ENCODE measurements at regions not wholly inside any gene's neighbourhood (a gene's known extent, or its start where the extent isn't known, plus 50 kb on each side); places are given as distances from the start of the nearest gene placed in this dataset.

DNA sequence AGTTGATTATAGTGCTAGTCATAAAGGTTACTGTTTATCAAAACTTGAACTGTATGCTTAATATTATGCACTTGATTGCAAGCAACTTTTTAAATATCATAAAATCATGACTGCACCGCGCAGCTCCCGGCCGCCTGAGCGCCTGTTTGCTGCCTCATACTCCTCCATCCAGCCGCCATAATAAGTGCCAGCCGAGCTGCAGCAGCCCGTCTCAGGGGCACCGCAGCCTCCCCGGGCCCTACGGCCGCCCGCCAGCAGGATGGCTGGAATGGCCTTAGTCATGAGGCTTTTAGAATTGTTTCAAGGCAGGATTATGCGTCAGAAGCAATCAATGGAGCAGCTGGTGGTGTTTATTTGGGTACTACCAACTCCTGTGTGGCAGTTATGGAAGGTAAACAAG, 337.2 kb downstream of the PAX3 start:
- DNase-seq (ENCODE audit: extremely low read depth in 1 of 4, low spot score in 3 of 4) = no peak
- no peak for FAIRE-seq
- Histone ChIP-seq H3K79me2 (ENCODE audit: control insufficient read depth, insufficient read depth, low read length) (no peaks in the 10 kb centered on the region), H3K4me1 (replicated peaks in 1 of 2; ENCODE audit: control insufficient read depth in 2 of 2, insufficient read depth in 2 of 2, low read length in 2 of 2) (no peaks in the 10 kb centered on the region), H3K9ac (ENCODE audit: insufficient read depth in 1 of 2, low read depth in 2 of 2, low read length in 2 of 2) (no peak overlapping the region), H2AFZ (ENCODE audit: low read depth, low read length) (no peak overlapping the region), H3K9me3 (replicated peaks; ENCODE audit: control insufficient read depth, insufficient read depth, low read depth, low read length) (no peaks in the 10 kb centered on the region), H3K4me2 (ENCODE audit: insufficient read depth, low read length) (no peak overlapping the region), H3K27me3 (ENCODE audit: control insufficient read depth in 2 of 2, insufficient read depth in 2 of 2, low read length in 2 of 2) (no peaks in the 10 kb centered on the region), H3K27ac (ENCODE audit: extremely low read depth, low read depth, low read length) (no peak overlapping the region), H4K20me1 (replicated peaks; ENCODE audit: control insufficient read depth, insufficient read depth, low read length) (no peaks in the 10 kb centered on the region), H3K36me3 (ENCODE audit: control insufficient read depth, insufficient read depth, low read length) (no peaks in the 10 kb centered on the region), H3K9me1 (ENCODE audit: control insufficient read depth, insufficient read depth, low read length) (no peaks in the 10 kb centered on the region), H3K4me3 (no peak overlapping the region)
- no peak for ATAC-seq
- WGBS (ENCODE audit: insufficient coverage, low coverage, missing lambda C conversion rate) = 0% methylated on average over 12 of the region's 14 CpGs
- in situ Hi-C loops (cut with MboI) (no loop called here), intact Hi-C loops (cut with micrococcal nuclease) (no loop called here)
- TF ChIP-seq, protein P1, sequence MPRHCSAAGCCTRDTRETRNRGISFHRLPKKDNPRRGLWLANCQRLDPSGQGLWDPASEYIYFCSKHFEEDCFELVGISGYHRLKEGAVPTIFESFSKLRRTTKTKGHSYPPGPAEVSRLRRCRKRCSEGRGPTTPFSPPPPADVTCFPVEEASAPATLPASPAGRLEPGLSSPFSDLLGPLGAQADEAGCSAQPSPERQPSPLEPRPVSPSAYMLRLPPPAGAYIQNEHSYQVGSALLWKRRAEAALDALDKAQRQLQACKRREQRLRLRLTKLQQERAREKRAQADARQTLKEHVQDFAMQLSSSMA (CRISPR knock-in tag; IDR thresholded peaks at IDR 0.05) = no peak
- TF ChIP-seq NFE2 (IDR thresholded peaks at IDR 0.05; ENCODE audit: low read depth) = no peak
- TF ChIP-seq, protein P2, sequence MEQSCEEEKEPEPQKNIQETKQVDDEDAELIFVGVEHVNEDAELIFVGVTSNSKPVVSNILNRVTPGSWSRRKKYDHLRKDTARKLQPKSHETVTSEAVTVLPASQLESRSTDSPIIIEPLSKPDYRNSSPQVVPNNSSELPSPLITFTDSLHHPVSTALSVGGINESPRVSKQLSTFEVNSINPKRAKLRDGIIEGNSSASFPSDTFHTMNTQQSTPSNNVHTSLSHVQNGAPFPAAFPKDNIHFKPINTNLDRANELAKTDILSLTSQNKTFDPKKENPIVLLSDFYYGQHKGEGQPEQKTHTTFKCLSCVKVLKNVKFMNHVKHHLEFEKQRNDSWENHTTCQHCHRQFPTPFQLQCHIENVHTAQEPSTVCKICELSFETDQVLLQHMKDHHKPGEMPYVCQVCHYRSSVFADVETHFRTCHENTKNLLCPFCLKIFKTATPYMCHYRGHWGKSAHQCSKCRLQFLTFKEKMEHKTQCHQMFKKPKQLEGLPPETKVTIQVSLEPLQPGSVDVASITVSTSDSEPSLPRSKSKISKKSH (CRISPR knock-in tag; IDR thresholded peaks at IDR 0.05) = no peak
- TF ChIP-seq PHF20 (IDR thresholded peaks at IDR 0.05; ENCODE audit: partially characterized antibody) = no peak
- TF ChIP-seq, protein P3, sequence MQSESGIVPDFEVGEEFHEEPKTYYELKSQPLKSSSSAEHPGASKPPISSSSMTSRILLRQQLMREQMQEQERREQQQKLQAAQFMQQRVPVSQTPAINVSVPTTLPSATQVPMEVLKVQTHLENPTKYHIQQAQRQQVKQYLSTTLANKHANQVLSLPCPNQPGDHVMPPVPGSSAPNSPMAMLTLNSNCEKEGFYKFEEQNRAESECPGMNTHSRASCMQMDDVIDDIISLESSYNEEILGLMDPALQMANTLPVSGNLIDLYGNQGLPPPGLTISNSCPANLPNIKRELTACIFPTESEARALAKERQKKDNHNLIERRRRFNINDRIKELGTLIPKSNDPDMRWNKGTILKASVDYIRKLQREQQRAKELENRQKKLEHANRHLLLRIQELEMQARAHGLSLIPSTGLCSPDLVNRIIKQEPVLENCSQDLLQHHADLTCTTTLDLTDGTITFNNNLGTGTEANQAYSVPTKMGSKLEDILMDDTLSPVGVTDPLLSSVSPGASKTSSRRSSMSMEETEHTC (IDR thresholded peaks at IDR 0.05) = no peak
- TF ChIP-seq, protein P4, sequence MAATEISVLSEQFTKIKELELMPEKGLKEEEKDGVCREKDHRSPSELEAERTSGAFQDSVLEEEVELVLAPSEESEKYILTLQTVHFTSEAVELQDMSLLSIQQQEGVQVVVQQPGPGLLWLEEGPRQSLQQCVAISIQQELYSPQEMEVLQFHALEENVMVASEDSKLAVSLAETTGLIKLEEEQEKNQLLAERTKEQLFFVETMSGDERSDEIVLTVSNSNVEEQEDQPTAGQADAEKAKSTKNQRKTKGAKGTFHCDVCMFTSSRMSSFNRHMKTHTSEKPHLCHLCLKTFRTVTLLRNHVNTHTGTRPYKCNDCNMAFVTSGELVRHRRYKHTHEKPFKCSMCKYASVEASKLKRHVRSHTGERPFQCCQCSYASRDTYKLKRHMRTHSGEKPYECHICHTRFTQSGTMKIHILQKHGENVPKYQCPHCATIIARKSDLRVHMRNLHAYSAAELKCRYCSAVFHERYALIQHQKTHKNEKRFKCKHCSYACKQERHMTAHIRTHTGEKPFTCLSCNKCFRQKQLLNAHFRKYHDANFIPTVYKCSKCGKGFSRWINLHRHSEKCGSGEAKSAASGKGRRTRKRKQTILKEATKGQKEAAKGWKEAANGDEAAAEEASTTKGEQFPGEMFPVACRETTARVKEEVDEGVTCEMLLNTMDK (IDR thresholded peaks at IDR 0.05; ENCODE audit: borderline replicate concordance, insufficient read depth, low read depth, low read length, poor library complexity, severe bottlenecking) = no peak
- no peak for TF ChIP-seq ZNF311 (CRISPR knock-in tag; IDR thresholded peaks at IDR 0.05)
- no peak for TF ChIP-seq BMI1 (IDR thresholded peaks at IDR 0.05; ENCODE audit: low read length)
- no peak for TF ChIP-seq EGR1 (conservative IDR thresholded peaks at IDR 0.05)
- no peak for TF ChIP-seq HMGN3 (IDR thresholded peaks at IDR 0.05; ENCODE audit: borderline replicate concordance, extremely low read depth, insufficient read length, low read depth, low read length)
- TF ChIP-seq SMARCB1 (IDR thresholded peaks at IDR 0.05; ENCODE audit: insufficient read length, low read depth) = no peak
- no peak for TF ChIP-seq STAG1 (CRISPR knock-in tag; IDR thresholded peaks at IDR 0.05; ENCODE audit: borderline replicate concordance)
- no peak for TF ChIP-seq MYBL2 (IDR thresholded peaks at IDR 0.05; ENCODE audit: low read depth)
- TF ChIP-seq MYBL2 (CRISPR knock-in tag; IDR thresholded peaks at IDR 0.05; ENCODE audit: borderline replicate concordance) = no peak
- no peak for TF ChIP-seq ZNF584 (CRISPR knock-in tag; IDR thresholded peaks at IDR 0.05; ENCODE audit: low read depth)
- no peak for TF ChIP-seq ZNF175 (CRISPR knock-in tag; IDR thresholded peaks at IDR 0.05; ENCODE audit: low read depth)
- no TSS peak for BruUV-seq (replicated peaks)
- ChIA-PET POLR2A (no interaction called here), CTCF (ENCODE audit: low intra/inter-chr PET ratio) (no interaction called here)

Measured in K562 (cell line).